ENCODE measurements at regions not wholly inside any gene's neighbourhood (a gene's known extent, or its start where the extent isn't known, plus 50 kb on each side); places are given as distances from the start of the nearest gene placed in this dataset.

DNA sequence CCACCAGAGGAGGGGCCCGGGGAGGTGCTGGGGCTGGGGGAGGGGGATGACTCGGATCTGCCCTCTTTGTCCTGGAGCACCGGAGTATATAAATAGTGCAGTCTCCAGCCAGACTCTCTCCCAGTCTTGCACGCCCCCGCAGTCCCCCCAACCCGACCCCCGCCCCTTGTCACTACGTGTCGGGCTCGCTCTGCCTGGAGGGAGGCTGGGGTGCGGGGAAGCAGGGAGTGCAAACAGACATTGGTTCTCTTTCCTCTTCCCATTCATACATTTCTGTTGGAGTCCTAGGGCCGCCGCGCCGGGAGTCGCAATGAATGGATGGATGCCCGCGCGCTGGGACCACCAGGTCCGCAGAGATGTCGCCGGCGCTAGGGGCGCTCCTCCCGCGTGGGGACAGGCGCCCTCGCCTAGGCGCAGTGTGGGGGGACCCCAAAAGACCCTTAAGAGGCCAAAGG, 179.3 kb downstream of the TBXT start:
- H3K4me1 ChIP-seq (ENCODE audit: control insufficient read depth, insufficient read depth, low read length) = no peaks in the 10 kb centered on the region
- no peaks in the 10 kb centered on the region for H3K9me3 ChIP-seq (ENCODE audit: control insufficient read depth, low read length)
- H3K9ac ChIP-seq (ENCODE audit: low read length) = no peak overlapping the region
- peaks cover 24% of the 10 kb centered on the region for H3K27me3 ChIP-seq (ENCODE audit: control insufficient read depth, insufficient read depth, low read length)
- no peak overlapping the region for H3K4me3 ChIP-seq (ENCODE audit: low read length)
- H3K36me3 ChIP-seq (ENCODE audit: control insufficient read depth, insufficient read depth, low read length) = no peaks in the 10 kb centered on the region

DNA sequence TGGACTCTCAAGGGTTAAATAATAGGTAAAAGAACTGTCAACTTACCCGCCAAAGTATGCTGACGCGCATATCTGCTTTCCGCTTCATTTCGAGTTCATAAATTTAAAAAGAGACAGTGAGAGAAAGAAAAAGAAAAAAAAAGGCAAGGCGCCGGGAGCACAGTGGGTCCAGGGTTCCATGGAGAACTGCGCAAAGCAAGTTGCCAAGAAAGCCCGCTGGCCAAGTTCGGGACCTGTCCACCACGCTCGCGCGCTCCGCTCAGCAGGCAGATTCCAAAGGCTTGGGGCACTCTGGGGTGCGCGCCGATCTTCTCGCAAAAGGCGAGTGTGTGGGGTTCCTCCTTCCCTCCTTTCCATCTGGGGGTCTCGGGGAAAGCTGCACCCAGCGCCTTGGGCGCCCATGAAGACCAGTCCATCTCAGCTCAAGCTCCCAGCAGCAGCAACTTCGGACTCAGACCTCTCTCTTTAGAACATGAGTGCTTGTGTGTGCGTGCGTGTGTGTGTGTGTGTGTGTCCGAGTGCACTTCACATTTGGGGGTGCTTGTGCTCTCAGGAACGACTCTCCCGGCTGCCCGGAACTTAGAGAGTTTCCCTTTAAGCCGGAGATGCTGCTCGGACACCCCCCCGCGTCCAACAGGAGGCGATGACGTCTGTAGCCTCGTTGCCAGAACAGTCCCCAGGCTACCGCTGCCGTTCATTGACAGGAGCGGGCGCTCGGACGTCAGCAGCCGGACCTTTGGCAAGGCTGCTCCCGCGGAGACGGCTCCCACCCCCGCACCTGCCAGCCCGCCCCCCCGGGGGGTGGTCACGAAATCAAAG, 180.0 kb downstream of the TBXT start:
- no peaks in the 10 kb centered on the region for H3K4me1 ChIP-seq (ENCODE audit: control insufficient read depth, insufficient read depth, low read length)
- H3K4me3 ChIP-seq (ENCODE audit: low read length) = no peak overlapping the region
- H3K27me3 ChIP-seq (ENCODE audit: control insufficient read depth, insufficient read depth, low read length) = peaks cover 24% of the 10 kb centered on the region
- H3K9ac ChIP-seq (ENCODE audit: low read length) = no peak overlapping the region
- H3K9me3 ChIP-seq (ENCODE audit: control insufficient read depth, low read length) = no peaks in the 10 kb centered on the region
- no peaks in the 10 kb centered on the region for H3K36me3 ChIP-seq (ENCODE audit: control insufficient read depth, insufficient read depth, low read length)

DNA sequence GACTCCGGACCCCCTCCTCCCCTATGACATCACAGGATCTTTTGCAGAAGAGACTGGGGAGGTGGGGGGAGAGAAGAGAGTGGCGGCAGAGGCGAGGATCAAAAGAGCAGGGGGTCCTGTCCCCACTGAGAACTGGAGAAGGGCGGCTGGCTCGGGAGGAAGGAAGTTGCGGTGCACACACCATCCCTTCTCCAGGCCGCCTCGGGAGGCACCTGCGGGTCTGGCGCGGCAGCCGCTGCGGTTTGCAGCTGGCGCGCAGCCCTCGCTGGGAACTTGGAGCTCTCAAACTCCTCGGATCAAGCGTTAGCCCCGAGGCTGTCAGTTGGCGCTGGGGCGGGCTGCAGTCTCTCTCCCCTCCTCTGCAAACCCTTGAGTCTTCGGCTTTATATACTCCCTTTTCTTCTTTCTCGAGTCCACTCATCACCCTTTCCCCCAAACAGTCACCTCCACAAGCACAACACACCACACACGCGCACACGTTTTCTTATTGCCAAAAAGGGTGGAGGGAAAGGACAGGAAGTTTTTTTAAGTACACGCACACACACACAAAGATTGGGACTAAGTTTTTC, 180.7 kb downstream of the TBXT start:
- Histone ChIP-seq H3K4me1 (ENCODE audit: control insufficient read depth, insufficient read depth, low read length) (no peaks in the 10 kb centered on the region), H3K9me3 (ENCODE audit: control insufficient read depth, low read length) (no peaks in the 10 kb centered on the region), H3K36me3 (ENCODE audit: control insufficient read depth, insufficient read depth, low read length) (no peaks in the 10 kb centered on the region), H3K4me3 (ENCODE audit: low read length) (no peak overlapping the region), H3K9ac (ENCODE audit: low read length) (no peak overlapping the region), H3K27me3 (ENCODE audit: control insufficient read depth, insufficient read depth, low read length) (peaks cover 24% of the 10 kb centered on the region)

DNA sequence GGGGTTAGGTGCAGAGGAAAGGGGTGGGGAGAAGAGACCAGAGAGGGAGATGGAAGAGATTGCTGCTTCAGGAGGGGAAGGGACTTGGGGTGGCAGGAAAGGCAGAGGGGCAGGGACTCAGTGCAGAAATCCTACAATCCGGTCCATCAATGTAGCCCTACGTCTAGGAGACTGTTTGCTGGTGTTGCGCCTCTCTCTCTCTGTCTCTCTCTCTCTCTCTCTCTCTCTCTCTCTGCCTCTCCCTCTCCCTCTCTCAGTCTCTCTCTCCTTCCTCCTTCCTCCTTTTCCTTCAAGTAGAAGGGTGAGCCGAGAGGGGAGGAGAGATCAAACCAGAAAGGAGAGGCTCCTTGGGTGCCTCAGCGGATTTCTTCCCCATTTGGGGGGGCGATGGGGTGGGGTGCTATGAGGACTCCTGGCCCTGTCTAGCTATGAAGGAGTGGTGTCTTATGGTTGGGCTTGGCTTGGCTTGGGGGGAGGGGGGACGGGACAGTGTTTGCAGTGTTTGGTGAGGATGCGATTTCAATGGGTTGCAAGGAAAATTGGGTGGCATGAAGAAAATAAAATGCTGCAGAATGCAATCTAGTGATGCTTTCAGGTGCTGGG, 181.2 kb downstream of the TBXT start:
- Histone ChIP-seq H3K4me1 (ENCODE audit: control insufficient read depth, insufficient read depth, low read length) (no peaks in the 10 kb centered on the region), H3K27me3 (ENCODE audit: control insufficient read depth, insufficient read depth, low read length) (peaks cover 24% of the 10 kb centered on the region), H3K9ac (ENCODE audit: low read length) (no peak overlapping the region), H3K36me3 (ENCODE audit: control insufficient read depth, insufficient read depth, low read length) (no peaks in the 10 kb centered on the region), H3K9me3 (ENCODE audit: control insufficient read depth, low read length) (no peaks in the 10 kb centered on the region), H3K4me3 (ENCODE audit: low read length) (no peak overlapping the region)

DNA sequence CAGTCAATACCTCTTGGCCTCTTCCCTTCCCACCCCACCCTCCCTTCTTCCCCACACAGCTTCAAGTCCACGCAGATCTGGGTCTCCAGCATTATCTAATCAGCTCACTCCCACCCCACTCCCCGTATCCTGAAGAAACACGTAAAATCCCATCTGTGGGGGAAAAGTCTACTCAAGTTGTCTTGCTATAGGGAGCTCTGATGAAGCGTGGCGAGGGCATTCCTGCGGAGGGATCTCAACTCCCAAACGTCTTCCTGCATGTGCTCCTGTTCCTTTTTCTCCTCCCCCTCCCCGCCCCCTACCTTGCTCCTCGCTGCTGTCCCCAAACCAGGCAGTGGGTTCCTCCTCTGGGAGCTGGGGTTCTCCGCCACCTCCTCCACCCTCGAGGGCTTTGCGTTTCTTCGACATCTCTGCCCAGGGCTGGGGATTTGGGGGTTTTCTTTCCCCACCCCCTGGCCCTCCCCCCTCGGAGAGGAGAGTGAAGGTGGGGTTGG, 181.8 kb downstream of the TBXT start:
- Histone ChIP-seq H3K9ac (ENCODE audit: low read length) (no peak overlapping the region), H3K36me3 (ENCODE audit: control insufficient read depth, insufficient read depth, low read length) (no peaks in the 10 kb centered on the region), H3K27me3 (ENCODE audit: control insufficient read depth, insufficient read depth, low read length) (peaks cover 24% of the 10 kb centered on the region), H3K4me1 (ENCODE audit: control insufficient read depth, insufficient read depth, low read length) (no peaks in the 10 kb centered on the region), H3K4me3 (ENCODE audit: low read length) (no peak overlapping the region), H3K9me3 (ENCODE audit: control insufficient read depth, low read length) (no peaks in the 10 kb centered on the region)

DNA sequence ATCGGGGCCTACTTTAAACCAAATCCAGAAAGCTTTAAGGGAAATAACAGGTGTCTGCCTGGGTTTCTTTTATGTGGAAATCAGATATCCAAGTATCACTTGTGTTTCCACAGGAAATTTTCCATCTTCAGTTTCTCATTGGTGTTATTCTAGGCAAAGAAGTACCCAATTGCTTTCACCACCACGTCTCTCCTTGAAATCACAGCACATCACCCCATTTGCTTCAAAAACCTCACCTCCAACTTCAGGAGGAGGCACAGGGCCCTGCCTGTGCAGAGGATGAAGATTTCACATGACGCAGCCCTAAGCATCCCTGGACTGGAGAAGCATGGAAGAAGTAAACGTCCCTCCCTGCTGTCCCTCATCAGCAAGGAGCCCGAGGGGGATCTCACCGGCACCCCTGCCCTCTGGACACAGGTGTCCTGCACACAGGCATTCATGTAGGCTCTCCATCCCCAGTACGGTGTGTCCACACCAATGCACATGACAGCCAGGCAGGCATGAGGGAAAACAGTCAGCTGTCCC, 182.3 kb downstream of the TBXT start:
- no peaks in the 10 kb centered on the region for H3K9me3 ChIP-seq (ENCODE audit: control insufficient read depth, low read length)
- no peak overlapping the region for H3K4me3 ChIP-seq (ENCODE audit: low read length)
- H3K4me1 ChIP-seq (ENCODE audit: control insufficient read depth, insufficient read depth, low read length) = no peaks in the 10 kb centered on the region
- H3K27me3 ChIP-seq (ENCODE audit: control insufficient read depth, insufficient read depth, low read length) = peaks cover 24% of the 10 kb centered on the region
- H3K36me3 ChIP-seq (ENCODE audit: control insufficient read depth, insufficient read depth, low read length) = no peaks in the 10 kb centered on the region
- no peak overlapping the region for H3K9ac ChIP-seq (ENCODE audit: low read length)

DNA sequence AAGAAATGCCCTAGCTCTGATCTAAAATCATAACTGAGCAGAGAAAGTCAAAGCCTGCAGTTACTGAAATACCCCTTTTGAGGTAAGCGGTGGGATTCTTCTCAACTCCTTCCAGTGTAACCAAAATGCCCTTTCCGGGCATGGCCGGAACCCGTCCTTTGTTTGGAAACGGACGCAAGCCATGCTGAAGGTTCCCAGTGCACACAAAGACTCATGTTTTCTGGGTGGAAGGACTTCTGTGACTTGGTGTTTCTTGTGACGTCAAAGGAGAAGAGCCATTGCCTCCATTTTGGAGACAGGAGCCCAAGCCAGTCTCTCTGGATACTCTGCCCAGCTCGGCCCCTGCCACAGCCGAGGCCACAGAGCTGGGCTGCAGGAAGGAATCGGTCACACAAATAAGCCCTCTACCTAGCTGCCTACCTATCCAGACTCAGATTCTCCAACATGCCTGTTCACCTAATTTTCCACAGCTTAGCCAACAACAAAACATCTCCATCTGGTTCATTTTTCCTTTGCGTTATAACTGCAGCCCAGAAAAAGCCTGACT, 182.8 kb downstream of the TBXT start:
- H3K4me3 ChIP-seq (ENCODE audit: low read length) = no peak overlapping the region
- H3K27me3 ChIP-seq (ENCODE audit: control insufficient read depth, insufficient read depth, low read length) = peaks cover 24% of the 10 kb centered on the region
- no peak overlapping the region for H3K9ac ChIP-seq (ENCODE audit: low read length)
- no peaks in the 10 kb centered on the region for H3K4me1 ChIP-seq (ENCODE audit: control insufficient read depth, insufficient read depth, low read length)
- no peaks in the 10 kb centered on the region for H3K9me3 ChIP-seq (ENCODE audit: control insufficient read depth, low read length)
- H3K36me3 ChIP-seq (ENCODE audit: control insufficient read depth, insufficient read depth, low read length) = no peaks in the 10 kb centered on the region

DNA sequence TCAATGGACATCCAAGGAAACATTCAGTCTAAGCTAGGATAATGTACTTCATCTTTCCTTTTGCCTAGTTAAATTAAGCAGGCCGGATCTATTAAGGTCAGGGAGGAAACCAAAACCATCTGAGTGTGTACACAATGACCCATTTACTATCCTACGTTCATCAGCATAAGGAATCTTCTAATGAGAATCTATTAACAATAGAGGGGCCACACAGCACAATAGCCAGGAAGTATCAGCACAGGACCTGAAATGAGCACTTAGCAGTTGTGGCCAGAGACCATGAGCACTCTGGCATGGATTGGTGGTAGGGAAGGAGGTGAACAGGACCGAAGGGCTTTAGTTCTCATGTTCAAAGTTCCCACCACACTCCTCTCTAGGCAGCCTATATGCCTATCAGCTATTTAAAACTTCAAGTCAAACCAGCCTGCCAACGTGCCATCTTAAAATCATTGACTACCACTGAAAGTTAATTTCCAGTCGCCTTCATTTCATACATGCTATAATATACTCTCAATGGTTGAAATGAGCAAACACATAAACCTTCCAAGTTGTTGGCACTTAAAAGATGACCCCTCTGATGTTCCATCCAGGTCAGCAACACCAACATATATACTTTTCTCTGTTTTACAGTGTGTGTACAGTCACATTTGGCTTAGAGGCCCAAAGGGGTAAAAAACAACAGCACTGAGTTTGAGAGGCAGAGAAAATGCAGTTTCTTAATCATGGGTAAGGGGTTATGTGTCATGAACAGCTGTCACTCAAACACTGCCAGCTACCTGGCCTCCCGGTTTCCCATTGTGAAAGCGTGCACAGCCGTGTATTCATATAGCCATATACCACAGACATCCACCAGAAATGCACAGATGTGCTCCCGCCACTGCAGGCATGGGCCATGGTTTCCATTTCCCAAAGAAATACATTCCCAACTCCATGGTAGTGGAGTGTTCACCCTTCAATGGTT, 184.3 kb downstream of the TBXT start:
- H3K4me3 ChIP-seq (ENCODE audit: low read length) = no peak overlapping the region
- peaks cover 21% of the 10 kb centered on the region for H3K27me3 ChIP-seq (ENCODE audit: control insufficient read depth, insufficient read depth, low read length)
- H3K9me3 ChIP-seq (ENCODE audit: control insufficient read depth, low read length) = no peaks in the 10 kb centered on the region
- H3K36me3 ChIP-seq (ENCODE audit: control insufficient read depth, insufficient read depth, low read length) = no peaks in the 10 kb centered on the region
- H3K4me1 ChIP-seq (ENCODE audit: control insufficient read depth, insufficient read depth, low read length) = no peaks in the 10 kb centered on the region
- H3K9ac ChIP-seq (ENCODE audit: low read length) = no peak overlapping the region

DNA sequence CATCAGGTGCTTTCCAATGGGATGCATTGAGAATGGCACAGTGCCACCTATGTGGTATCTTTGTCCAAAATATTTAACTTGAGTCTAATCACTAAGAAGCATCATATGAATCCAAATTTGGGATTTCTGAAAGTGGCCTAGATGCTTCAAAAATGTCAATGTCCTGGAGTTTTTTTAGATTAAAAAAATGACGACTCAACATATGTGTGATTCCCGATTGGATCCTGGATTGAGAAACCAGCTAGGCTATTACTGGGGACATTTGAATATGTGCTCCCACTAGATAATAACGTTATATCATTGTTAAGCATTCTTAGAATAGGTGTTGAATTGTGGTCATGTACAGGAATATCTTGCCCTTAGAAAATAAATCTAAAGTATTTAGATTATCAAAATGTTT, 189.2 kb downstream of the TBXT start:
- H3K4me3 ChIP-seq (ENCODE audit: low read length) = no peak overlapping the region
- H3K9me3 ChIP-seq (ENCODE audit: control insufficient read depth, low read length) = no peaks in the 10 kb centered on the region
- H3K4me1 ChIP-seq (ENCODE audit: control insufficient read depth, insufficient read depth, low read length) = no peaks in the 10 kb centered on the region
- H3K9ac ChIP-seq (ENCODE audit: low read length) = no peak overlapping the region
- H3K36me3 ChIP-seq (ENCODE audit: control insufficient read depth, insufficient read depth, low read length) = no peaks in the 10 kb centered on the region
- H3K27me3 ChIP-seq (ENCODE audit: control insufficient read depth, insufficient read depth, low read length) = no peaks in the 10 kb centered on the region

DNA sequence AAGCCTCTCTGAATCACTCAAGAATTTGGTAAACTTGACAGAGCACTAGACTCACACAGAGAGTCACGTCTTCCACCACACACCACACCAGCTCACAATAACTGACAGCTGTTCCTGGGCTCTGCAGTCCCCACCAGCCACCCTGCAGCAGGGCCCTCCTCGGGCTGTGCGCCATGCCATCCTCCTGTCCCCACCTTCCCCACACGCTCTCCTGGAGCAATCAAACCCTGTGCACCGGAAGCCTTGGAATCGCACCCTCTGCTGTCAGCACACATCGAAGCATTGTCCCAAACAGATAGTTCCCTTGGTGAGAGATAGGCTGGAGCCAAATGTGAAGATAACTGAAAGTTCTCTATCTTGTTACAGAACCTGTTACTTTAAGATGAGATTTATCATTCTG, 191.0 kb downstream of the TBXT start:
- H3K4me3 ChIP-seq (ENCODE audit: low read length) = no peak overlapping the region
- no peaks in the 10 kb centered on the region for H3K9me3 ChIP-seq (ENCODE audit: control insufficient read depth, low read length)
- H3K36me3 ChIP-seq (ENCODE audit: control insufficient read depth, insufficient read depth, low read length) = no peaks in the 10 kb centered on the region
- H3K4me1 ChIP-seq (ENCODE audit: control insufficient read depth, insufficient read depth, low read length) = no peaks in the 10 kb centered on the region
- no peaks in the 10 kb centered on the region for H3K27me3 ChIP-seq (ENCODE audit: control insufficient read depth, insufficient read depth, low read length)
- no peak overlapping the region for H3K9ac ChIP-seq (ENCODE audit: low read length)

DNA sequence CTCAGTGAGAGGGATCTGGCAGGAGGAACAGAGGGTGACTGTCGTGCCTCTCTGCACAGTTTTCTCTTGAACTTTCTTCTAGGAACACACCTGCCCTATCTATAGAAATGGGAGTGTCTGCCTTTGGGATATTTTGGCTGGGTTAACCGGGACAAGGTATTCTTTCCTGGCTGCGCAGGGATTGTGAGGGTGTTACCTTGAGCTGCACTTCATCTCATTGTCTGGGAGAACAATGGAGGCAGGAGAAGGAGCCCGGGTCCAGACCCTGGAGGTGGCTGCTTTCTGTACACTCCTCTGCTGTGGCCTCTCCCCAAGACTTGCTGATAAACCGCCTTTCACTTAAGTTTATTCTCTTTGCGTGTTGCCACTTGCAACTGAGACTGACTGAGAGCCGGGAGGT, 192.8 kb downstream of the TBXT start:
- Histone ChIP-seq H3K4me1 (ENCODE audit: control insufficient read depth, insufficient read depth, low read length) (no peaks in the 10 kb centered on the region), H3K27me3 (ENCODE audit: control insufficient read depth, insufficient read depth, low read length) (no peaks in the 10 kb centered on the region), H3K36me3 (ENCODE audit: control insufficient read depth, insufficient read depth, low read length) (no peaks in the 10 kb centered on the region), H3K4me3 (ENCODE audit: low read length) (no peak overlapping the region), H3K9me3 (ENCODE audit: control insufficient read depth, low read length) (no peaks in the 10 kb centered on the region), H3K9ac (ENCODE audit: low read length) (no peak overlapping the region)
